Natural killer cell (primary cell): ENCODE measurements at regions not wholly inside any gene's neighbourhood (a gene's known extent, or its start where the extent isn't known, plus 50 kb on each side); places are given as distances from the start of the nearest gene placed in this dataset.
"Not testable (repeated sequence)": the region's sequence is repeated elsewhere in the genome, so short reads cannot be mapped to it uniquely, and the experiment has no call there.

Source experiments
- ATAC-seq, 3 donors: fragments of 150-1000 bp in 2 of 3; fragments of 200-7000 bp in 1 of 3; cut with Tn5 transposase; 1 replicate in 1 of 3; 2 replicates in 2 of 3; pipeline ENCODE4 v1.10.0; 2021; ENCODE audit warnings: mild to moderate bottlenecking in 2 of 3, moderate library complexity in 2 of 3
- DNase-seq, 2 donors: peaks; one replicate each; pipeline versions ENCODE4 v3.0.0 to v3.0.0-alpha.2; 2013 to 2021; ENCODE audit warnings: mixed read lengths in 1 of 2
- H3K27ac ChIP-seq: one replicate; pipeline ENCODE4 v1.5.1; 2013; ENCODE audit warnings: mild to moderate bottlenecking, low read length
- H3K27me3 ChIP-seq: one replicate; pipeline ENCODE4 v1.6.1; 2013; ENCODE audit warnings: low read length; ENCODE audit not compliant: control insufficient read depth, insufficient read depth
- H3K36me3 ChIP-seq: one replicate; pipeline ENCODE4 v1.6.1; 2013; ENCODE audit warnings: low read length; ENCODE audit not compliant: control insufficient read depth, insufficient read depth
- H3K4me1 ChIP-seq: one replicate; pipeline ENCODE4 v1.6.1; 2013; ENCODE audit warnings: low read length; ENCODE audit not compliant: control insufficient read depth, insufficient read depth
- H3K4me3 ChIP-seq: one replicate; pipeline ENCODE4 v1.5.1; 2013; ENCODE audit warnings: low read length
- H3K9me3 ChIP-seq: one replicate; pipeline ENCODE4 v1.6.1; 2013; ENCODE audit warnings: low read length; ENCODE audit not compliant: control insufficient read depth, insufficient read depth
- H3K27ac Mint-ChIP-seq, 2 donors: one replicate each; pipeline ENCODE4 v1.8.0; 2022; ENCODE audit warnings: mild to moderate bottlenecking in 2 of 2, mixed read lengths in 2 of 2, moderate library complexity in 1 of 2
- H3K27me3 Mint-ChIP-seq, 2 donors: one replicate each; pipeline ENCODE4 v1.8.0; 2022; ENCODE audit warnings: low read depth in 2 of 2, mixed read lengths in 2 of 2
- H3K36me3 Mint-ChIP-seq: one replicate; pipeline ENCODE4 v1.8.0; 2022; ENCODE audit warnings: mixed read lengths
- H3K4me1 Mint-ChIP-seq, 2 donors: one replicate each; pipeline ENCODE4 v1.8.0; 2022; ENCODE audit warnings: mixed read lengths in 2 of 2
- H3K4me3 Mint-ChIP-seq: one replicate; pipeline ENCODE4 v1.8.0; 2022; ENCODE audit warnings: mild to moderate bottlenecking, moderate library complexity, mixed read lengths
- H3K9me3 Mint-ChIP-seq, 2 donors: one replicate each; pipeline ENCODE4 v1.8.0; 2022; ENCODE audit warnings: mixed read lengths in 2 of 2
- CTCF ChIP-seq: fragments of 200-600 bp; IDR thresholded peaks from one replicate; pipeline ENCODE4 v1.8.0; 2022; ENCODE audit warnings: antibody characterized with exemption
- WGBS: methylation state at CpG from one replicate; pipeline ENCODE4 v1.1.7; 2013; ENCODE audit warnings: missing lambda C conversion rate; ENCODE audit not compliant: insufficient coverage; 5-methylcytosine and 5-hydroxymethylcytosine counted together
- intact Hi-C: fragments of 100-400 bp; cut with micrococcal nuclease; formaldehyde crosslinking; loops from one replicate; pipeline ENCODE4 v1.14.2; 2022

DNA sequence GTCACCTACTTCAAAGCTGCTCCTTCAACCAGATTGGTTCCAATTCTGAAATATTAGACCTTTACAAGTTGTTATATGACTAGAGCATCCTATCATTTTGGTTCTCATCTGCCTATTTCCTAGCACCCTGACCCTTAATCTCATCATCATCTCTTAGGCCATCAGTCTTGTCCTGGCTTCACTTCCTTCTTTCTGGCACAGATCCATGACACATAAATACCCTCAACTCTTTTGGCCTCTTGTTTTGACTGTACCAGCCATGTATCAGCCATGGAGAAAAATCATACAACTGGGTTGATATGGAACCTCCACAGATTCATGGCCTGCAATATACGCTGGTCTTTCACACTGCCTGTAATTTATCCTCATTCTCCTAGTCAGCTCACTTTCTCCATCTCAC is 123.1 kb upstream of the FBXL17 start:
- H3K4me1 Mint-ChIP-seq = no peaks in the 10 kb centered on the region
- Histone ChIP-seq H3K4me3 (no peak overlapping the region), H3K9me3 (peaks cover 3% of the 10 kb centered on the region), H3K27ac (no peak overlapping the region), H3K36me3 (no peaks in the 10 kb centered on the region), H3K27me3 (no peaks in the 10 kb centered on the region), H3K4me1 (no peaks in the 10 kb centered on the region)
- DNase-seq (no peak), ATAC-seq (no peak)
- WGBS = 79% methylated on average over 1 of the region's 1 CpG
- no peak overlapping the region for H3K27ac Mint-ChIP-seq
- peaks cover under 1% of the 10 kb centered on the region for H3K36me3 Mint-ChIP-seq
- no peak for TF ChIP-seq CTCF
- H3K27me3 Mint-ChIP-seq = peaks cover 3 to 7% of the 10 kb centered on the region in 2 donors
- no peak overlapping the region for H3K4me3 Mint-ChIP-seq
- H3K9me3 Mint-ChIP-seq = peaks cover under 1% of the 10 kb centered on the region in 2 donors
- intact Hi-C loops = no loop called here

GRCh38 chr5:108503986-108504385 is 122.1 kb upstream of the FBXL17 start:
- Histone ChIP-seq H3K9me3 (peaks cover 3% of the 10 kb centered on the region), H3K4me1 (no peaks in the 10 kb centered on the region)
- 82% methylated on average over 2 of the region's 2 CpGs for WGBS

GRCh38 chr5:108495615-108496014 is 113.7 kb upstream of the FBXL17 start:
- H3K4me1 Mint-ChIP-seq, H3K4me1 ChIP-seq, H3K27ac ChIP-seq, intact Hi-C loops, H3K27ac Mint-ChIP-seq, DNase-seq, H3K4me3 Mint-ChIP-seq, H3K36me3 Mint-ChIP-seq, H3K27me3 ChIP-seq, ATAC-seq, H3K36me3 ChIP-seq, H3K9me3 ChIP-seq, H3K4me3 ChIP-seq, H3K9me3 Mint-ChIP-seq, H3K27me3 Mint-ChIP-seq: not testable (repeated sequence)
- WGBS = 67% methylated on average over 1 of the region's 3 CpGs

More at GRCh38 chr5:108503986-108504385, 122.1 kb upstream of the FBXL17 start:
- TF ChIP-seq CTCF = no peak
- H3K4me3 Mint-ChIP-seq = no peak overlapping the region
- ATAC-seq (no peak), DNase-seq (no peak)
- intact Hi-C loops = no loop called here
- H3K9me3 Mint-ChIP-seq = peaks cover 4 to 6% of the 10 kb centered on the region in 2 donors
- H3K27me3 Mint-ChIP-seq = peaks cover 3 to 7% of the 10 kb centered on the region in 2 donors
- Histone ChIP-seq H3K27me3 (no peaks in the 10 kb centered on the region), H3K27ac (no peak overlapping the region), H3K4me3 (no peak overlapping the region), H3K36me3 (no peaks in the 10 kb centered on the region)
- H3K27ac Mint-ChIP-seq = no peak overlapping the region
- H3K36me3 Mint-ChIP-seq = peaks cover 8% of the 10 kb centered on the region
- no peaks in the 10 kb centered on the region for H3K4me1 Mint-ChIP-seq

DNA sequence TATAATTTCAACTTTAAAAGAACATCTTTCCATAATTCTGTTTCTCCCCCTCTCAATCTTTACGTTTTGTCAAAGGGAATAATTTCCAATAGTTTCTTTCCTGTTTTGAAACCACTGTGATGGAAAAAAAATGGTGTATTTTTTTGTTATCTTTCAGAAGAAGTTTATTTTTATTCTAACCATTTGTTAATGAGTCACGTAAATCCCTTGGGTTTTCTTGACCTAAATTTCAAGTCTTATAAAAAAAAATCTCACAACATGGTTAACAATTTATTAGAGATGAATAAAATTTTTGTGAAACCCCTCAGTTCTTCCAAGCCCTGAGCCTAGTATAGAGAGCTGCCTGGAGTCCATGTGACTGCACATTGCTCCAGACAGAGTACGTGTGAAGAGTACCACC is 106.1 kb upstream of the FBXL17 start:
- Mint-ChIP-seq H3K4me1 (no peaks in the 10 kb centered on the region), H3K4me3 (no peak overlapping the region)
- 96% methylated on average over 1 of the region's 3 CpGs for WGBS

More for the DNA sequence above, 106.1 kb upstream of the FBXL17 start:
- H3K4me1 ChIP-seq = no peaks in the 10 kb centered on the region
- Mint-ChIP-seq H3K27me3 (peaks cover 8 to 11% of the 10 kb centered on the region in 2 donors), H3K27ac (no peak overlapping the region), H3K36me3 (no peaks in the 10 kb centered on the region), H3K9me3 (peaks cover 3 to 5% of the 10 kb centered on the region in 2 donors)
- H3K36me3 ChIP-seq = no peaks in the 10 kb centered on the region
- no peak overlapping the region for H3K4me3 ChIP-seq
- TF ChIP-seq CTCF = no peak
- no peaks in the 10 kb centered on the region for H3K27me3 ChIP-seq
- DNase-seq = no peak
- intact Hi-C loops = no loop called here
- no peak for ATAC-seq
- no peaks in the 10 kb centered on the region for H3K9me3 ChIP-seq
- H3K27ac ChIP-seq = no peak overlapping the region
